ENCODE measurements at regions not wholly inside any gene's neighbourhood (a gene's known extent, or its start where the extent isn't known, plus 50 kb on each side); places are given as distances from the start of the nearest gene placed in this dataset.

GRCh38 chr14:46432516-46432915 lies 219.1 kb downstream of the RPL10L start:
- TF ChIP-seq, protein P1, sequence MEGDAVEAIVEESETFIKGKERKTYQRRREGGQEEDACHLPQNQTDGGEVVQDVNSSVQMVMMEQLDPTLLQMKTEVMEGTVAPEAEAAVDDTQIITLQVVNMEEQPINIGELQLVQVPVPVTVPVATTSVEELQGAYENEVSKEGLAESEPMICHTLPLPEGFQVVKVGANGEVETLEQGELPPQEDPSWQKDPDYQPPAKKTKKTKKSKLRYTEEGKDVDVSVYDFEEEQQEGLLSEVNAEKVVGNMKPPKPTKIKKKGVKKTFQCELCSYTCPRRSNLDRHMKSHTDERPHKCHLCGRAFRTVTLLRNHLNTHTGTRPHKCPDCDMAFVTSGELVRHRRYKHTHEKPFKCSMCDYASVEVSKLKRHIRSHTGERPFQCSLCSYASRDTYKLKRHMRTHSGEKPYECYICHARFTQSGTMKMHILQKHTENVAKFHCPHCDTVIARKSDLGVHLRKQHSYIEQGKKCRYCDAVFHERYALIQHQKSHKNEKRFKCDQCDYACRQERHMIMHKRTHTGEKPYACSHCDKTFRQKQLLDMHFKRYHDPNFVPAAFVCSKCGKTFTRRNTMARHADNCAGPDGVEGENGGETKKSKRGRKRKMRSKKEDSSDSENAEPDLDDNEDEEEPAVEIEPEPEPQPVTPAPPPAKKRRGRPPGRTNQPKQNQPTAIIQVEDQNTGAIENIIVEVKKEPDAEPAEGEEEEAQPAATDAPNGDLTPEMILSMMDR (IDR thresholded peaks at IDR 0.05) = no peak
- TF ChIP-seq HDAC2 (IDR thresholded peaks at IDR 0.05) = no peak
- TF ChIP-seq EP300 (IDR thresholded peaks at IDR 0.05) = no peak
- TF ChIP-seq, protein P2, sequence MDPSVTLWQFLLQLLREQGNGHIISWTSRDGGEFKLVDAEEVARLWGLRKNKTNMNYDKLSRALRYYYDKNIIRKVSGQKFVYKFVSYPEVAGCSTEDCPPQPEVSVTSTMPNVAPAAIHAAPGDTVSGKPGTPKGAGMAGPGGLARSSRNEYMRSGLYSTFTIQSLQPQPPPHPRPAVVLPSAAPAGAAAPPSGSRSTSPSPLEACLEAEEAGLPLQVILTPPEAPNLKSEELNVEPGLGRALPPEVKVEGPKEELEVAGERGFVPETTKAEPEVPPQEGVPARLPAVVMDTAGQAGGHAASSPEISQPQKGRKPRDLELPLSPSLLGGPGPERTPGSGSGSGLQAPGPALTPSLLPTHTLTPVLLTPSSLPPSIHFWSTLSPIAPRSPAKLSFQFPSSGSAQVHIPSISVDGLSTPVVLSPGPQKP (IDR thresholded peaks at IDR 0.05; ENCODE audit: low read depth, low read length) = no peak
- TF ChIP-seq SREBF2 (IDR thresholded peaks at IDR 0.05) = no peak
- no peak for TF ChIP-seq REST (IDR thresholded peaks at IDR 0.05)
- TF ChIP-seq ZFP36 (IDR thresholded peaks at IDR 0.05; ENCODE audit: borderline replicate concordance, partially characterized antibody) = no peak
- TF ChIP-seq NR3C1 (IDR thresholded peaks at IDR 0.05) = no peak
- TF ChIP-seq CHD4 (IDR thresholded peaks at IDR 0.05; ENCODE audit: borderline replicate concordance) = no peak
- no peak for TF ChIP-seq HOXB5 (CRISPR knock-in tag; IDR thresholded peaks at IDR 0.05)
- TF ChIP-seq, protein P3, sequence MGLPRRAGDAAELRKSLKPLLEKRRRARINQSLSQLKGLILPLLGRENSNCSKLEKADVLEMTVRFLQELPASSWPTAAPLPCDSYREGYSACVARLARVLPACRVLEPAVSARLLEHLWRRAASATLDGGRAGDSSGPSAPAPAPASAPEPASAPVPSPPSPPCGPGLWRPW (IDR thresholded peaks at IDR 0.05) = no peak
- no peak for TF ChIP-seq USF2 (IDR thresholded peaks at IDR 0.05)
- TF ChIP-seq, protein P4, sequence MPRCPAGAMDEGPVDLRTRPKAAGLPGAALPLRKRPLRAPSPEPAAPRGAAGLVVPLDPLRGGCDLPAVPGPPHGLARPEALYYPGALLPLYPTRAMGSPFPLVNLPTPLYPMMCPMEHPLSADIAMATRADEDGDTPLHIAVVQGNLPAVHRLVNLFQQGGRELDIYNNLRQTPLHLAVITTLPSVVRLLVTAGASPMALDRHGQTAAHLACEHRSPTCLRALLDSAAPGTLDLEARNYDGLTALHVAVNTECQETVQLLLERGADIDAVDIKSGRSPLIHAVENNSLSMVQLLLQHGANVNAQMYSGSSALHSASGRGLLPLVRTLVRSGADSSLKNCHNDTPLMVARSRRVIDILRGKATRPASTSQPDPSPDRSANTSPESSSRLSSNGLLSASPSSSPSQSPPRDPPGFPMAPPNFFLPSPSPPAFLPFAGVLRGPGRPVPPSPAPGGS (IDR thresholded peaks at IDR 0.05) = no peak

All from A549 (cell line).